ENCODE measurements at regions not wholly inside any gene's neighbourhood (a gene's known extent, or its start where the extent isn't known, plus 50 kb on each side); places are given as distances from the start of the nearest gene placed in this dataset.

- TF ChIP-seq SMC3 (IDR thresholded peaks at IDR 0.05; ENCODE audit: low read depth, low read length) = no peak
- TF ChIP-seq, protein P1, sequence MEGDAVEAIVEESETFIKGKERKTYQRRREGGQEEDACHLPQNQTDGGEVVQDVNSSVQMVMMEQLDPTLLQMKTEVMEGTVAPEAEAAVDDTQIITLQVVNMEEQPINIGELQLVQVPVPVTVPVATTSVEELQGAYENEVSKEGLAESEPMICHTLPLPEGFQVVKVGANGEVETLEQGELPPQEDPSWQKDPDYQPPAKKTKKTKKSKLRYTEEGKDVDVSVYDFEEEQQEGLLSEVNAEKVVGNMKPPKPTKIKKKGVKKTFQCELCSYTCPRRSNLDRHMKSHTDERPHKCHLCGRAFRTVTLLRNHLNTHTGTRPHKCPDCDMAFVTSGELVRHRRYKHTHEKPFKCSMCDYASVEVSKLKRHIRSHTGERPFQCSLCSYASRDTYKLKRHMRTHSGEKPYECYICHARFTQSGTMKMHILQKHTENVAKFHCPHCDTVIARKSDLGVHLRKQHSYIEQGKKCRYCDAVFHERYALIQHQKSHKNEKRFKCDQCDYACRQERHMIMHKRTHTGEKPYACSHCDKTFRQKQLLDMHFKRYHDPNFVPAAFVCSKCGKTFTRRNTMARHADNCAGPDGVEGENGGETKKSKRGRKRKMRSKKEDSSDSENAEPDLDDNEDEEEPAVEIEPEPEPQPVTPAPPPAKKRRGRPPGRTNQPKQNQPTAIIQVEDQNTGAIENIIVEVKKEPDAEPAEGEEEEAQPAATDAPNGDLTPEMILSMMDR (conservative IDR thresholded peaks at IDR 0.05; ENCODE audit: low read depth, low read length) = no peak
- TF ChIP-seq POLR2A (IDR thresholded peaks at IDR 0.05; ENCODE audit: low read depth, low read length) = no peak
- TF ChIP-seq MXI1 (IDR thresholded peaks at IDR 0.05; ENCODE audit: borderline replicate concordance, low read depth, low read length) = no peak
- no peak for TF ChIP-seq RFX5 (IDR thresholded peaks at IDR 0.05; ENCODE audit: low read depth, low read length)
- no peak for TF ChIP-seq NFE2L2 (IDR thresholded peaks at IDR 0.05; ENCODE audit: low read depth, low read length)
- no peak for TF ChIP-seq RAD21 (IDR thresholded peaks at IDR 0.05; ENCODE audit: low read length)
- TF ChIP-seq, protein P2, sequence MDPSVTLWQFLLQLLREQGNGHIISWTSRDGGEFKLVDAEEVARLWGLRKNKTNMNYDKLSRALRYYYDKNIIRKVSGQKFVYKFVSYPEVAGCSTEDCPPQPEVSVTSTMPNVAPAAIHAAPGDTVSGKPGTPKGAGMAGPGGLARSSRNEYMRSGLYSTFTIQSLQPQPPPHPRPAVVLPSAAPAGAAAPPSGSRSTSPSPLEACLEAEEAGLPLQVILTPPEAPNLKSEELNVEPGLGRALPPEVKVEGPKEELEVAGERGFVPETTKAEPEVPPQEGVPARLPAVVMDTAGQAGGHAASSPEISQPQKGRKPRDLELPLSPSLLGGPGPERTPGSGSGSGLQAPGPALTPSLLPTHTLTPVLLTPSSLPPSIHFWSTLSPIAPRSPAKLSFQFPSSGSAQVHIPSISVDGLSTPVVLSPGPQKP (IDR thresholded peaks at IDR 0.05; ENCODE audit: borderline replicate concordance, low read depth, low read length) = no peak
- no peak for TF ChIP-seq CEBPB (IDR thresholded peaks at IDR 0.05; ENCODE audit: low read depth, low read length)
- no peak for TF ChIP-seq USF2 (IDR thresholded peaks at IDR 0.05; ENCODE audit: low read depth, low read length)
- TF ChIP-seq CHD1 (IDR thresholded peaks at IDR 0.05; ENCODE audit: low read depth, low read length) = no peak
- TF ChIP-seq MAFK (IDR thresholded peaks at IDR 0.05; ENCODE audit: low read depth, low read length) = no peak
- no peak for TF ChIP-seq RCOR1 (IDR thresholded peaks at IDR 0.05; ENCODE audit: insufficient replicate concordance, low read length)
These were observed 102.8 kb downstream of the DACT2 start for GRCh38 chr6:168216751-168217191.

Data from IMR-90 (cell line).